A549 (cell line): ENCODE measurements at regions not wholly inside any gene's neighbourhood (a gene's known extent, or its start where the extent isn't known, plus 50 kb on each side); places are given as distances from the start of the nearest gene placed in this dataset.

Source experiments
- ATAC-seq, 2 experiments: fragments of 200-7000 bp in 1 of 2; fragments of >200 bp in 1 of 2; cut with Nextera tagmentation in 1 of 2; cut with Tn5 transposase in 1 of 2; 3 replicates each; pipeline versions ENCODE4 v1.8.0 to v1.9.1; 2018 to 2020; ENCODE audit warnings: mild to moderate bottlenecking in 1 of 2, moderate library complexity in 1 of 2
- CTCF ChIA-PET: fragments of 300-600 bp; sonication (Branson Sonifier 250); formaldehyde crosslinking; extraction: SDS; loops from one replicate; lab custom pipeline; 2021; ENCODE audit warnings: antibody characterized with exemption, inconsistent platforms; lab: Yijun Ruan, JAX
- POLR2A ChIA-PET: fragments of 350-600 bp; formaldehyde crosslinking; extraction: SDS; loops from one replicate; lab custom pipeline; 2021; ENCODE audit warnings: antibody characterized with exemption, inconsistent platforms; lab: Yijun Ruan, JAX
- DNase-seq, 2 experiments: peaks; one replicate each; pipeline versions ENCODE4 v3.0.0 to v3.0.0-alpha.2; 2011 to 2016; ENCODE audit warnings: low read depth in 1 of 2, low spot score in 1 of 2
- FAIRE-seq: peaks from 2 replicates; lab custom pipeline; 2011; peaks lifted over from hg19 to GRCh38; lab: Jason Lieb, UNC
- H3K27ac ChIP-seq, 2 experiments: fragments of >200 bp; sonication (Bioruptor Twin); formaldehyde crosslinking; 3 replicates each; pipeline ENCODE4 v1.5.1; 2016 to 2017
- H3K4me1 ChIP-seq: fragments of >200 bp; sonication (Bioruptor Twin); formaldehyde crosslinking; 3 replicates; pipeline ENCODE4 v1.6.1; 2016
- H3K4me2 ChIP-seq: fragments of >200 bp; sonication (Bioruptor Twin); formaldehyde crosslinking; 3 replicates; pipeline ENCODE4 v1.6.1; 2016
- H3K4me3 ChIP-seq: fragments of >200 bp; sonication (Bioruptor Twin); formaldehyde crosslinking; 3 replicates; pipeline ENCODE4 v1.5.1; 2016
- H3K9me3 ChIP-seq: fragments of >200 bp; sonication (Bioruptor Twin); formaldehyde crosslinking; 3 replicates; pipeline ENCODE4 v1.6.1; 2016
- CBX2 ChIP-seq: fragments of 200-600 bp; sonication (generic); IDR thresholded peaks from 2 replicates; pipeline ENCODE4 v1.6.1; 2016; ENCODE audit warnings: low read depth, mild to moderate bottlenecking, borderline replicate concordance
- CEBPB ChIP-seq, 2 experiments: fragments of >200 bp in 1 of 2; sonication (Bioruptor Twin) in 1 of 2; formaldehyde crosslinking in 1 of 2; IDR thresholded peaks; 2 replicates each; pipeline ENCODE4 v1.6.1; 2012 to 2016
- CHD2 ChIP-seq: fragments of 150-350 bp; IDR thresholded peaks from 2 replicates; pipeline ENCODE4 v1.6.1; 2014; ENCODE audit warnings: low read length; ENCODE audit not compliant: partially characterized antibody
- FOSB ChIP-seq: fragments of 250-450 bp; sonication (Bioruptor Pico); IDR thresholded peaks from 2 replicates; pipeline ENCODE4 v1.5.0; 2020; ENCODE audit warnings: mild to moderate bottlenecking, moderate library complexity
- FOXS1 ChIP-seq: fragments of 250-450 bp; sonication (Bioruptor Pico); IDR thresholded peaks from 2 replicates; pipeline ENCODE4 v1.5.0; 2020; ENCODE audit warnings: mild to moderate bottlenecking, moderate library complexity
- GATA3 ChIP-seq: IDR thresholded peaks from 2 replicates; pipeline ENCODE4 v1.6.1; 2012; ENCODE audit warnings: borderline replicate concordance
- HOXA7 ChIP-seq: fragments of 250-450 bp; sonication (Bioruptor Pico); IDR thresholded peaks from 2 replicates; pipeline ENCODE4 v1.5.0; 2020; ENCODE audit warnings: mild to moderate bottlenecking, moderate library complexity
- HOXB13 ChIP-seq: fragments of 250-450 bp; sonication (Bioruptor Pico); IDR thresholded peaks from 2 replicates; pipeline ENCODE4 v1.5.0; 2020; ENCODE audit warnings: low read depth, mild to moderate bottlenecking, moderate library complexity
- JUN ChIP-seq, 2 experiments: fragments of >200 bp; sonication (Bioruptor Twin); formaldehyde crosslinking; IDR thresholded peaks; 2 replicates in 1 of 2; 3 replicates in 1 of 2; pipeline ENCODE4 v1.6.1; 2016 to 2017
- KDM1A ChIP-seq: fragments of 200-600 bp; sonication (generic); IDR thresholded peaks from 2 replicates; pipeline ENCODE4 v1.6.1; 2016; ENCODE audit warnings: low read depth, mild to moderate bottlenecking
- MAFK ChIP-seq: fragments of 450-650 bp; IDR thresholded peaks from 2 replicates; pipeline ENCODE4 v1.6.1; 2014; ENCODE audit not compliant: partially characterized antibody
- MYC ChIP-seq: IDR thresholded peaks from 2 replicates; pipeline ENCODE4 v1.6.1; 2012; ENCODE audit warnings: mild to moderate bottlenecking, inconsistent platforms, low read length, improper control_type of control experiment, borderline replicate concordance
- NR3C1 ChIP-seq: fragments of >200 bp; sonication (Bioruptor Twin); formaldehyde crosslinking; IDR thresholded peaks from 3 replicates; pipeline ENCODE4 v1.6.1; 2017
- PHF8 ChIP-seq: fragments of 200-600 bp; sonication (generic); IDR thresholded peaks from 2 replicates; pipeline ENCODE4 v1.6.1; 2016; ENCODE audit warnings: low read depth, mild to moderate bottlenecking, antibody characterized with exemption, moderate library complexity, borderline replicate concordance
- POLR2A ChIP-seq: IDR thresholded peaks from 2 replicates; pipeline ENCODE4 v1.6.1; 2012; ENCODE audit warnings: mild to moderate bottlenecking, low read length
- RAD21 ChIP-seq, 2 experiments: fragments of >200 bp in 1 of 2; sonication (Bioruptor Twin) in 1 of 2; formaldehyde crosslinking in 1 of 2; IDR thresholded peaks in 1 of 2; conservative IDR thresholded peaks in 1 of 2; 2 replicates in 1 of 2; 3 replicates in 1 of 2; pipeline ENCODE4 v1.6.1; 2012 to 2018; ENCODE audit warnings: inconsistent platforms in 1 of 2
- SMC3 ChIP-seq: fragments of >200 bp; sonication (Bioruptor Twin); formaldehyde crosslinking; IDR thresholded peaks from 3 replicates; pipeline ENCODE4 v1.6.1; 2018; ENCODE audit warnings: inconsistent platforms
- ZFP36 ChIP-seq: fragments of 450-650 bp; IDR thresholded peaks from 2 replicates; pipeline ENCODE4 v1.6.1; 2014; ENCODE audit warnings: borderline replicate concordance; ENCODE audit not compliant: partially characterized antibody
- WGBS: methylation state at CpG from one replicate; pipeline ENCODE4 v1.1.6; 2017; ENCODE audit errors: missing lambda C conversion rate; 5-methylcytosine and 5-hydroxymethylcytosine counted together
- TF ChIP-seq, protein P1 (sequence below): fragments of >200 bp; sonication (Bioruptor Twin); formaldehyde crosslinking; IDR thresholded peaks from 2 replicates; pipeline ENCODE4 v1.6.1; 2016
- TF ChIP-seq, protein P2 (sequence below): IDR thresholded peaks from 2 replicates; pipeline ENCODE4 v1.6.1; 2012
- TF ChIP-seq, protein P3 (sequence below): fragments of 450-650 bp; IDR thresholded peaks from 2 replicates; pipeline ENCODE4 v1.6.1; 2014; ENCODE audit warnings: antibody characterized with exemption
- TF ChIP-seq, protein P4 (sequence below): fragments of >200 bp; sonication (Bioruptor Twin); formaldehyde crosslinking; IDR thresholded peaks from 3 replicates; pipeline ENCODE4 v1.5.1; 2016
- TF ChIP-seq, protein P5 (sequence below): IDR thresholded peaks from 2 replicates; pipeline ENCODE4 v1.6.1; 2012
- TF ChIP-seq, protein P6 (sequence below): fragments of 150-350 bp; IDR thresholded peaks from 2 replicates; pipeline ENCODE4 v1.6.1; 2014; ENCODE audit warnings: low read depth, mild to moderate bottlenecking, low read length
- TF ChIP-seq, protein P7 (sequence below): IDR thresholded peaks from 2 replicates; pipeline ENCODE4 v1.6.1; 2012; ENCODE audit warnings: low read depth, borderline replicate concordance

DNA sequence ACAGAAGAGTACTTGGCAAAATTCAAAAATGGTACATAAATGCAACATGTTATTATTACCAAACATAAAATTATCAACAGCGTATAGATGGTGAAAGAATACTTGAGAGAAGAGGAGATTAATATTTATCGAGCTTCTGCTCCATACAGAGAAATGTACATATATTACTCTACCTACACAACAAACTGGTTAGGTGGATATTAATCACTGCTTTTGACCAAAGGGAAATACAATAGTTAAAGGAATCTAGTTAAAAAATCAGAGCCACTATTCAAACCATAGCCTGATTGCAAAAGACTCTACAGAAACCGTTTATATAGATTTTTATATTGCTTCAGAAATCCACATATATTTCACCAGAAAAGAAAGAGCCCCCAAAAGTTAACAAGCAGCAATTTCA is 379.3 kb upstream of the PRMT6 start:
- Histone ChIP-seq H3K4me3 (no peak overlapping the region), H3K4me1 (no peaks in the 10 kb centered on the region), H3K4me2 (no peak overlapping the region), H3K27ac (no peak overlapping the region), H3K9me3 (no peaks in the 10 kb centered on the region)
- no peak for DNase-seq
- FAIRE-seq: no peak
- CTCF ChIA-PET: no interaction called here
- 2% methylated on average over 3 of the region's 3 CpGs for WGBS
- TF ChIP-seq, protein P1, sequence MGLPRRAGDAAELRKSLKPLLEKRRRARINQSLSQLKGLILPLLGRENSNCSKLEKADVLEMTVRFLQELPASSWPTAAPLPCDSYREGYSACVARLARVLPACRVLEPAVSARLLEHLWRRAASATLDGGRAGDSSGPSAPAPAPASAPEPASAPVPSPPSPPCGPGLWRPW: no peak
- TF ChIP-seq KDM1A (no peak), CHD2 (no peak), GATA3 (no peak), POLR2A (no peak), FOSB (no peak), CBX2 (no peak), JUN (IDR thresholded peaks at IDR 0.05) (no peak), RAD21 (conservative IDR thresholded peaks at IDR 0.05 in 1 of 2, IDR thresholded peaks at IDR 0.05 in 1 of 2) (no peak), MAFK (no peak), ZFP36 (no peak), HOXB13 (CRISPR knock-in tag) (no peak), FOXS1 (CRISPR knock-in tag) (no peak), SMC3 (no peak), HOXA7 (no peak)
- TF ChIP-seq, protein P2, sequence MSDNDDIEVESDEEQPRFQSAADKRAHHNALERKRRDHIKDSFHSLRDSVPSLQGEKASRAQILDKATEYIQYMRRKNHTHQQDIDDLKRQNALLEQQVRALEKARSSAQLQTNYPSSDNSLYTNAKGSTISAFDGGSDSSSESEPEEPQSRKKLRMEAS: no peak
- TF ChIP-seq, protein P3, sequence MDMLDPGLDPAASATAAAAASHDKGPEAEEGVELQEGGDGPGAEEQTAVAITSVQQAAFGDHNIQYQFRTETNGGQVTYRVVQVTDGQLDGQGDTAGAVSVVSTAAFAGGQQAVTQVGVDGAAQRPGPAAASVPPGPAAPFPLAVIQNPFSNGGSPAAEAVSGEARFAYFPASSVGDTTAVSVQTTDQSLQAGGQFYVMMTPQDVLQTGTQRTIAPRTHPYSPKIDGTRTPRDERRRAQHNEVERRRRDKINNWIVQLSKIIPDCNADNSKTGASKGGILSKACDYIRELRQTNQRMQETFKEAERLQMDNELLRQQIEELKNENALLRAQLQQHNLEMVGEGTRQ: no peak
- TF ChIP-seq, protein P4, sequence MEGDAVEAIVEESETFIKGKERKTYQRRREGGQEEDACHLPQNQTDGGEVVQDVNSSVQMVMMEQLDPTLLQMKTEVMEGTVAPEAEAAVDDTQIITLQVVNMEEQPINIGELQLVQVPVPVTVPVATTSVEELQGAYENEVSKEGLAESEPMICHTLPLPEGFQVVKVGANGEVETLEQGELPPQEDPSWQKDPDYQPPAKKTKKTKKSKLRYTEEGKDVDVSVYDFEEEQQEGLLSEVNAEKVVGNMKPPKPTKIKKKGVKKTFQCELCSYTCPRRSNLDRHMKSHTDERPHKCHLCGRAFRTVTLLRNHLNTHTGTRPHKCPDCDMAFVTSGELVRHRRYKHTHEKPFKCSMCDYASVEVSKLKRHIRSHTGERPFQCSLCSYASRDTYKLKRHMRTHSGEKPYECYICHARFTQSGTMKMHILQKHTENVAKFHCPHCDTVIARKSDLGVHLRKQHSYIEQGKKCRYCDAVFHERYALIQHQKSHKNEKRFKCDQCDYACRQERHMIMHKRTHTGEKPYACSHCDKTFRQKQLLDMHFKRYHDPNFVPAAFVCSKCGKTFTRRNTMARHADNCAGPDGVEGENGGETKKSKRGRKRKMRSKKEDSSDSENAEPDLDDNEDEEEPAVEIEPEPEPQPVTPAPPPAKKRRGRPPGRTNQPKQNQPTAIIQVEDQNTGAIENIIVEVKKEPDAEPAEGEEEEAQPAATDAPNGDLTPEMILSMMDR: no peak
- no peak for ATAC-seq
- POLR2A ChIA-PET: no interaction called here

DNA sequence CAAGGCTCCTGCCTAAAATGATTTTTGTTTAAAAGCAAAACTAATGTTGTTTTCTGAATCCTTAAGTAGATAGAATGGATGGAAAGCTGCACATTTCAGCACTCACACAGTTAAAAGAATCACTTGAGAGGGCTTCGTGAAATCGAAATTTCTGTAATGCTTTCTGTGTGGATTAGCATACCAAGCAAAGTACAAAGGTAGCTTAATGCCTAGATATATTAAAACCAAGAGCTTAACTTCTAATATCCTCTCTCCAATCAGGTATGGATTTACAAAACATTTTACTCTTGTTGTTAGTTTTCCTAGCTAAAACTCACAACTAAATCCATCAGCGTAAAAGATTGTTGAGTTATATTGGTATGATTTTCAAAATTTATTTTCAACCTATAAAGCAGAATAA is 378.8 kb upstream of the PRMT6 start:
- H3K27ac ChIP-seq: no peak overlapping the region
- ChIA-PET POLR2A (no interaction called here), CTCF (no interaction called here)
- TF ChIP-seq, protein P5, sequence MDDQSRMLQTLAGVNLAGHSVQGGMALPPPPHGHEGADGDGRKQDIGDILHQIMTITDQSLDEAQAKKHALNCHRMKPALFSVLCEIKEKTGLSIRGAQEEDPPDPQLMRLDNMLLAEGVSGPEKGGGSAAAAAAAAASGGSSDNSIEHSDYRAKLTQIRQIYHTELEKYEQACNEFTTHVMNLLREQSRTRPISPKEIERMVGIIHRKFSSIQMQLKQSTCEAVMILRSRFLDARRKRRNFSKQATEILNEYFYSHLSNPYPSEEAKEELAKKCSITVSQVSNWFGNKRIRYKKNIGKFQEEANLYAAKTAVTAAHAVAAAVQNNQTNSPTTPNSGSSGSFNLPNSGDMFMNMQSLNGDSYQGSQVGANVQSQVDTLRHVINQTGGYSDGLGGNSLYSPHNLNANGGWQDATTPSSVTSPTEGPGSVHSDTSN: no peak
- no peak for TF ChIP-seq NR3C1
- TF ChIP-seq, protein P6, sequence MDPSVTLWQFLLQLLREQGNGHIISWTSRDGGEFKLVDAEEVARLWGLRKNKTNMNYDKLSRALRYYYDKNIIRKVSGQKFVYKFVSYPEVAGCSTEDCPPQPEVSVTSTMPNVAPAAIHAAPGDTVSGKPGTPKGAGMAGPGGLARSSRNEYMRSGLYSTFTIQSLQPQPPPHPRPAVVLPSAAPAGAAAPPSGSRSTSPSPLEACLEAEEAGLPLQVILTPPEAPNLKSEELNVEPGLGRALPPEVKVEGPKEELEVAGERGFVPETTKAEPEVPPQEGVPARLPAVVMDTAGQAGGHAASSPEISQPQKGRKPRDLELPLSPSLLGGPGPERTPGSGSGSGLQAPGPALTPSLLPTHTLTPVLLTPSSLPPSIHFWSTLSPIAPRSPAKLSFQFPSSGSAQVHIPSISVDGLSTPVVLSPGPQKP: no peak
- TF ChIP-seq CEBPB (IDR thresholded peaks at IDR 0.05): no peak
- TF ChIP-seq, protein P7, sequence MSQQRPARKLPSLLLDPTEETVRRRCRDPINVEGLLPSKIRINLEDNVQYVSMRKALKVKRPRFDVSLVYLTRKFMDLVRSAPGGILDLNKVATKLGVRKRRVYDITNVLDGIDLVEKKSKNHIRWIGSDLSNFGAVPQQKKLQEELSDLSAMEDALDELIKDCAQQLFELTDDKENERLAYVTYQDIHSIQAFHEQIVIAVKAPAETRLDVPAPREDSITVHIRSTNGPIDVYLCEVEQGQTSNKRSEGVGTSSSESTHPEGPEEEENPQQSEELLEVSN: no peak
- TF ChIP-seq, protein P1: no peak
- no peak for TF ChIP-seq MYC
- TF ChIP-seq JUN (IDR thresholded peaks at IDR 0.05): no peak
- no peak for TF ChIP-seq PHF8
- DNase-seq: no peak
- FAIRE-seq: no peak
- no peaks in the 10 kb centered on the region for H3K4me1 ChIP-seq
- 0% methylated on average over 3 of the region's 3 CpGs for WGBS
- no peak overlapping the region for H3K4me3 ChIP-seq
- H3K9me3 ChIP-seq: no peaks in the 10 kb centered on the region
- H3K4me2 ChIP-seq: no peak overlapping the region
- no peak for ATAC-seq
